CD4-positive, alpha-beta T cell treated with Interleukin-17A for 1 hour (primary cell): ENCODE measurements at regions not wholly inside any gene's neighbourhood (a gene's known extent, or its start where the extent isn't known, plus 50 kb on each side); places are given as distances from the start of the nearest gene placed in this dataset.

Experiments
- DNase-seq: peaks from one replicate; pipeline ENCODE4 v3.0.0-alpha.2; 2020

DNA sequence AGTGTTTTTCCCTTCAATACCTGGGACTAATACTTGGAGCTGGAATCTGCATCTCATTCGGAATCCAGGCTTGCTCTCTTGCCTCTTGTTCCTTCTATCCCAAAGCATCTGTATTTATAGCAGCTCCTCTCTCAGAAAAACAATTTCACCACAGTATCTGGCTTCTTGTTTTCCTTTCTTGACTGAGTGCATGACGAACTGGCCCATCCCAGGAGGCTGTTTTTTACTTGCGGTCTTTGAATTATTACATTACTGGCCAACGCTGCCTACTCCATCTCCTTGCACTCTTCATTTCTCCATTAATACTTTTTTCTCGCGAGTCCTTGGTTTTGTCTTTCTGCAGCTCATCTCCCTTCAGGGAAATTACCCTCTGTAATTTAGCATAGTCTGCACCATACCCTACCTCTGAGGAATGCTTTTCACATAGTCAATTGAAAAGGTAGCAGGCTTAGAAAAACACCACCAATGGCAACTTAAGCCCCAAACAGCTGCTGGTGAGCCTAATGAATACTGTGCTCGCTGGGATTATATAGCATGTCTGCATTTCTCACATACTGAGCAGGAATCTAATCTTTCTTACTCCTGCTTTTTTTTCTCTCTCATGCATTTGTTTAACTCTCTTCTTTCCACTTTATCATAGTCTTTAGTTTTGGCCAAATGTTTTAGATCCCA is 277.4 kb upstream of the SESN3 start:
- DNase-seq, result no peak

GRCh38 chr11:95507794-95508193 is 276.8 kb upstream of the SESN3 start:
- peak; percentile 8 for DNase-seq

DNA sequence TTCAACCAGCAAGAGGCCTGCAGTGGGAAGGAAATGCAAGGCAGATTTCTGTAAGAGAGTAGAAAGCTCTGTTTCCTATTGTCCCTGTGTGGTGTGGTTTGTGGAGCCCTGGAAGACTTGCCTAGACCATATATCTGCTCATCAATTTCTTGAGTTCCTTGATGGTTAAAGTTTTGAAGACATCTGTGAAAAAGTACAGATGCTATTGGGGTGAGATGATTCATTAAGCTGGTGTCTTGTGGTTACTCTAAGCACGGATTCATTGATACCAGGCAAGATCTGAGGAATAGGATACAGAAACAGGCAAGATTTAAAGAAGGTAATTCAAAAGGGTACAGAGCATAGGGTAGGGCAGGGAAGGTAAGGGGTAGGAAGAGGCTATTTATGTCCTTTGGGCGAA is 275.8 kb upstream of the SESN3 start:
- no peak for DNase-seq

DNA sequence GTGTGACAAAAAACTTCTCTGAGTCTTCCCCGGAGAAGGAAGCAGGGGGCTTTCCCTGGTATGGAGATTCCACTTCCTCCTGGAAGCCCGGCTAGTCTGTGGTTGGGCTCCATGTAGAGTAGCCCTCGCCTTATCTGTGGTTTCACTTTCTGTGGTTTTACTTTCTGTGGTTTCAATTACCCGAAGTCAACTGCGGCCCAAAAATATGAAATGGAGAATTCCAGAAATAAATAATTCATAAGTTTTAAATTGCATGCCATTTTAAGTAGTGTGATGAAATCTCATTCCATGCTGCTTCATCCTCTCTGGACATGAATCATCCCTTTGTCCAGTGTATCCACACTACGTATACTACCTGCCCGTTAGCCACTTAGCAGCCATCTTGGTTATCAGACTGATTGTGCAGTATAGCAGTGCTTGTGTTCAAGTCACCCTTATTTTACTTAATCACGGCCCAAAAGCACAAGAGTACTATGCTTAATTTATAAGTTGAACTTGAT is 275.0 kb upstream of the SESN3 start:
- DNase-seq, result peak; percentile 11

- DNase-seq, result no peak
These were observed 272.0 kb upstream of the SESN3 start for GRCh38 chr11:95503047-95503446.

- no peak for DNase-seq
These were observed 271.5 kb upstream of the SESN3 start for GRCh38 chr11:95502522-95502921.

GRCh38 chr11:95501761-95502266 is 270.8 kb upstream of the SESN3 start:
- no peak for DNase-seq

- DNase-seq, result no peak
These were observed 269.5 kb upstream of the SESN3 start for GRCh38 chr11:95500466-95500865.

DNA sequence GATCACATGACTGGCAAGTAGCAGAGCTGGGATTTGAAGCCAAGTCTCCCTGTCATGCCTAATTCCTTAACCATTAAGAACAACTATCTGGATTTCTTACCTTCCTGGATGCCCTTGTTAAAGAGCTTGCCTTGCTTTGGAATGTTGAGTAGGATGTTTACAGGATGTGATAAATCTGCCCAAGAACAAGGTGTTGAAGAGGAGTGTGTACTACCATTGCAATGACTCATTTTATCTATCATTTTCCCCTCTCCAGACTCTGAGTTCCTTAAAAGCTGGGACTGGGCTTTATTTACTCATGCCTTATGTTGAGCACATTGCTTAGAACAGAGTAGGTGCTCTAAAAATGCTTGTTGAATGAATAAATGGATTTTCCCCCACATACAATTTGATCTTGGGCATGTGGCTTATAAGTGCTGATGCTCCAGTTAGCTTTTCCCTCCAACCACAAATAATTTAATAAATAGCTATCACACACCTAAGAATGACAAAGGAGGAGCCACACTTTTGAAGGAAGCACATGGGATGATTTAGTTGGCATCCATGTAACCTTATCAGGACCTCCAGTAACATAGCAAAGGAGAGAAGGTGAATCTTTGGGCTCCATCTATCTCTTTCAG is 268.6 kb upstream of the SESN3 start:
- no peak for DNase-seq

DNA sequence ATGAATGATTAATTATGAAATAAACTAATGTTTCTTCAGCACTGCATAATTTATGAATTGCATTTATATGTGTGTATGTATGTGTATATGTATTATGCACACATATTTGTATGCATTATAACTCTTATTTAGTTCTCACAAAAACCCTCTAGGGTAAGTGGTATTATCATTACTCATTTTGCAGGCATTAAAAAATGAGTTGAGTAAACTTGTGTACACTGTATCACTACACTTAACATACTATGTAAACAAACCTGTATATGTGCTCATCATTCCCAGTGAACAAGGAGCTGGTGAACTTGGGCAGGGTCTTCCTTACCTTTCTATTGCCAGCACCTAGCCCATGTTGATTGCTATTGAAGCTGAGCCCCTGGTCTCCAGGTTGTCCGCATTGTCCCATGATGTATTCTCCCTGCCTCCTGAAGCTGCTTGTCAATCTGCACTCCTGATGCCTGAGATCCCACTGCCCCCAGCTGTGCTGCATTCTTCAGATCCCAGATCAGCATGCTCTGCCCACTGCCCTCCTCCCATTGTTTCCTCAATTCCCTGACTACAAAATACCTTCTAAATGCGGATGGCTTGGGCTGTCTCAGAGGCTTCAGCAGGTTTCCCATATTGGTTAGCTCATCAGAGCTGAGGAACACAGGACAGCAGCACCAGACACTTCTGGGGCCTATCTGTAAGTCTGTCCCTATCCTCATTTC is 267.9 kb upstream of the SESN3 start:
- no peak for DNase-seq

GRCh38 chr11:95496901-95497300 is 265.9 kb upstream of the SESN3 start:
- DNase-seq, result no peak

- DNase-seq, result no peak
These were observed 264.7 kb upstream of the SESN3 start for GRCh38 chr11:95495706-95496105.

GRCh38 chr11:95494856-95495255 is 263.9 kb upstream of the SESN3 start:
- DNase-seq, result no peak

DNA sequence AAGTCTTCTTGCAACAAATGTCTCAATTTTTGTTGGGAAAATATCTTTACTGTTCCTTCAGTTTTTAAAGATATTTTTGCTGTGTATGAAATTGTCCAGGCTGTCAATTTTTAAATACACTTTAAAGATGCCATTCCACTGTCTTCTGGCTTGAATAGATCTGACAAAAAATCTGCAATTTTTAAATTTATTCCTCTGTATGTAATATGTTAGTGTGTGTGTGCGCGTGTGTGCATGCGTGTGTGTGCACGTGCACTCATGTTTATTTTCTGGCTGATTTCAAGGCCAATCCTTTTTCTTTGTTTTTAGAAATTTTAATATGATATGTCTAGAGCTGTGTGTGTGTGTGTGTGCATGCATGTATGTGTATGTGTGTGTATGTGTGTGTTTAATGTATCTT is 263.2 kb upstream of the SESN3 start:
- no peak for DNase-seq

DNA sequence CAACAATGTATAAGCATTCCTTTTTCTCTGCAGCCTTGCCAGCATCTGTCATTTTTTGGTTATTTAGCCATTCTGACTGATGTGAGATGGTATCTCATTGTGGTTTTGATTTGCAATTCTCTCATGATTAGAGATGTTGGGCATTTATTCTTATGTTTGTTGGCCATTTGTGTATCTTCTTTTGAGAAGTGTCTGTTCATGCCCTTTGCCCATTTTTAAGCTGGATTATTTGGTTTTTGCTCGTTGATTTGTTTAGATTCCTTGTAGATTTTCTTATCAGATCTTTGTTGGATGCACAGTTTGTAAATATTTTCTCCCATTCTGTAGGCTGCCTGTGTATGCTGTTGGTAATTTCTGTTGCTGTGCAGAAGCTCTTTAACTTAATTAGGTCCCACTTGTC is 259.6 kb upstream of the SESN3 start:
- no peak for DNase-seq

GRCh38 chr11:95487938-95488337 is 256.9 kb upstream of the SESN3 start:
- DNase-seq, result no peak

DNA sequence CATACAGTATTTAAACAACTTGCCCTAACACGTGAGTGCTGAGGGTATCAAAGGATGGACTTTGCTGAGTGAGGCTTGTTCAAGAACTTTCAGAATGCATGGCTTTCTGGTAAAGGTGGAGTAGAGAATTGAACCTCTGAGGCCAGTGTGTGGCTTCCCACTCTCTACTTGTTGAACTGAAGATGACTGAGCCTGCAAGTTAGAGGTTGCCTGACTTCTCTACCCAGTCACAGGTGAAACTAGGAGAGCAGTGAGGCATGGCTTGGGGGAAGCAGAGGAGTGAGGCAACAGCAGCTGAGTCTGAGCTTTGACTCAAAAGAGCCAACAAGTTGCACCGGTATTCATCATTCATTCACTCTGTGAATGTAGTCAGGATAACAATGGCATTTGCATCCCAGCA is 256.4 kb upstream of the SESN3 start:
- no peak for DNase-seq

GRCh38 chr11:95486979-95487378 is 256.0 kb upstream of the SESN3 start:
- DNase-seq, result no peak

GRCh38 chr11:95486466-95486865 is 255.5 kb upstream of the SESN3 start:
- no peak for DNase-seq

GRCh38 chr11:95485115-95485900 is 254.3 kb upstream of the SESN3 start:
- DNase-seq, result no peak

DNA sequence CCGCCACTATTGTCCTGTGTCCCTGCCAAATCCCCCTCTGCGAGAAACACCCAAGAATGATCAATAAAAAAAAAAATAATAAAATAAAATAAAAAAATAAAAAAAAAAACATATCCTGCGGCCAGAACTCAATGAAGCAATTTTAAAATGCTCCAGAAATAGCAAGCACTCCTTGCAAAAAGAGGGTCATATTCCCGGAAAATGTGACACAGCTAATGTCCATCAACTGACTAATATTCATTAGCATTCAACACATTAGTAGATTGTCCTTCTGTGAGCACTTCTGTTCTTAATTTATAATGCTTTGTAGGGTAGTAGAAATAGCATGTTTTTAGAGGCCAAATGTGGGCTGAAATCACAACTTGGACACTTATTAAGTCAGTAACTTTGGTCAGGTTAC is 252.3 kb upstream of the SESN3 start:
- DNase-seq, result no peak

DNA sequence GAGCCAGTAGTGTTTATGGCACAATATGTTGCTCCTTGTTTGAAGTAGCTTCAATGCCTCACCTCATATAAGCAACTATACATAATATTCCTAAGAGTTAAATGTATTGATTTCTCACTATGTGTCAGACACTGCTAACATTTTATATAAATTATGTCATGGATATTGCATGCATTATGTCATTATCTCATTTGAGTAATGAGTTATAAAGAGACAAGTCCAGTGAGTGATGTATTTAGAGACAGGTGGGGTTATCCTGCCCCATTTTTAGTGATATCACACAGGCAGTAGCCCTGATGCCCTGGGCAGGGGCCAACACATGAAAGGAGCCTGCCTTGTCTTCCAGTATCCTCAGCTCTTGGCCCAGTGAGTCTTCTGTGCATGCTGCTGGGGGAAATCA is 247.0 kb upstream of the SESN3 start:
- DNase-seq, result no peak

- DNase-seq, result no peak
These were observed 238.3 kb upstream of the SESN3 start for GRCh38 chr11:95469258-95469657.
